Mucosa of rectum (tissue), 2 donors: ENCODE measurements at regions not wholly inside any gene's neighbourhood (a gene's known extent, or its start where the extent isn't known, plus 50 kb on each side); places are given as distances from the start of the nearest gene placed in this dataset.

Source experiments
- H3K27ac ChIP-seq, 2 donors: one replicate each; pipeline ENCODE4 v1.7.0; 2013; ENCODE audit warnings: inconsistent platforms in 2 of 2, low read depth in 2 of 2, low read length in 2 of 2
- H3K27me3 ChIP-seq, 2 donors: one replicate each; pipeline ENCODE4 v1.7.0; 2013; ENCODE audit warnings: low read length in 2 of 2; ENCODE audit not compliant: control insufficient read depth in 2 of 2, insufficient read depth in 2 of 2
- H3K36me3 ChIP-seq, 2 donors: one replicate each; pipeline ENCODE4 v1.7.0; 2013; ENCODE audit warnings: low read length in 2 of 2; ENCODE audit not compliant: control insufficient read depth in 2 of 2, insufficient read depth in 2 of 2
- H3K4me1 ChIP-seq, 2 donors: one replicate each; pipeline ENCODE4 v1.7.0; 2013; ENCODE audit warnings: low read length in 2 of 2, mild to moderate bottlenecking in 1 of 2; ENCODE audit not compliant: control insufficient read depth in 2 of 2, insufficient read depth in 2 of 2
- H3K4me3 ChIP-seq, 2 donors: one replicate each; pipeline ENCODE4 v1.7.0; 2013; ENCODE audit warnings: low read length in 2 of 2
- H3K9ac ChIP-seq, 2 donors: one replicate each; pipeline ENCODE4 v1.7.0; 2013; ENCODE audit warnings: low read length in 2 of 2, low read depth in 1 of 2, mild to moderate bottlenecking in 1 of 2
- H3K9me3 ChIP-seq, 2 donors: one replicate each; pipeline ENCODE4 v1.7.0; 2013; ENCODE audit warnings: low read length in 2 of 2; ENCODE audit not compliant: control insufficient read depth in 2 of 2
- donor health status: healthy.
- donor health status: Normal muscosa, but diverticular disease.

DNA sequence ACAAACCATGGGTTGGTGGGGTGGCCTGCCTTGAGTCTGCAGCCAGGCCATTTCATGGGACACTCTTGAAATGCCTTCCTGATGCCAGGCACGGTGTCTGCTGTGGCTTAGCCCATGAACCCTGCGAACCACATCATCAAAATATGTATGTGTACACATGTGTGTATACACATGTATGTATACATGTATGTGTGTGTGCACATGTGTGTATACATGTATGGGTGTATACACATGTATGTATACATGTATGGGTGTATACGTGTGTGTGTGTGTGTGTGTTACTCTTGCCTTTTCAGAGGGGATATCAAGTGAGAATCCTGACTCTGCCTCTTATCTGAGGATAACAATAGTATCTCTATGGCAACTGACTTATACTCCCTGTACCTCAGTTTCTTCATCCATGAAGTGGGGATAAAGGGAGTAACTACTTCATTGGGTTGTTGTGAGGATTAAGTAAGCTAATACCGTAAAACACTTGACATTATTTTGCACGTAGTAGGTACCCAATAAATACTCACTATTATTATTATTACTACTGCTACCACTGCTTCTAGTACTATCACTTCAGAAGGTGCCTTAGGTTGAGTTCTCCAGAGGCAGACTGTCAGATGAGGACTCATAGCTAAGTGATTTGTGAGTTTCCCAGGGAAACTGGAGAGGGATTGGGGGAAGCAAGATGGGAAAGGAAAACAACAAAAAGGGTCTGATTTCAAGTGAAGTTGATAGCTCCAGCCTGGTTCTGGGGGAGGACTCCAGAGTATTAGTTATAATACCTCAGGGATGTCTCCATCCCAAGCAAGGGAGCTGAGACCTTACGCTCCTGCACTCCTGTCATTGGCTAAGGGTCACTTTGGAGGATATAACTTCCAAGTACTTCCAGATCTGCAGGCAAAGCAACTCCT, 110.5 kb downstream of the VEGFA start:
- H3K36me3 ChIP-seq = no peaks in the 10 kb centered on the region
- no peak overlapping the region for H3K4me3 ChIP-seq
- no peak overlapping the region for H3K9ac ChIP-seq
- H3K9me3 ChIP-seq = no peaks in the 10 kb centered on the region
- H3K4me1 ChIP-seq = no peaks in the 10 kb centered on the region
- no peak overlapping the region for H3K27ac ChIP-seq
- H3K27me3 ChIP-seq = no peaks in the 10 kb centered on the region

DNA sequence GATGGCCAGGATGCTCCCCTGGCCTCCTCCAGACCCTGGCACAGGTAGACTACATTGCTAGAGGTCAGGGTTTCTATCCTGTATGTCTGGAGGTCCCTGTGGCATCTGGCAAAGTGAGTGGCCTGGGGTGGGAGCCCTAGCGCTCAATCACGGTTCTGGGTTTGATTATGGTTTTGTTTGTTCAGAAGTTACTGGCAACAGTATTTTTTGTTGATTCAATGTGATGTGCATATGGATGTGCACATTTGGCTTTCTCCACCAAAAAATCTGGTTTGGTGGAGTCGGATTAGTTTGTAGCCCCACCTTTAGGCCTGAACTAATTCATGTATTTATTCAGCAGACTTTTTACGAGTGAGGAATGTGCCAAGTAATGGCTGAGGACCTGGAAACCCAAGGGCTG, 109.7 kb downstream of the VEGFA start:
- Histone ChIP-seq H3K27ac (no peak overlapping the region), H3K9ac (no peak overlapping the region), H3K36me3 (no peaks in the 10 kb centered on the region), H3K4me1 (peaks cover 0 to 2% of the 10 kb centered on the region in 2 donors), H3K4me3 (no peak overlapping the region), H3K9me3 (no peaks in the 10 kb centered on the region), H3K27me3 (no peaks in the 10 kb centered on the region)

DNA sequence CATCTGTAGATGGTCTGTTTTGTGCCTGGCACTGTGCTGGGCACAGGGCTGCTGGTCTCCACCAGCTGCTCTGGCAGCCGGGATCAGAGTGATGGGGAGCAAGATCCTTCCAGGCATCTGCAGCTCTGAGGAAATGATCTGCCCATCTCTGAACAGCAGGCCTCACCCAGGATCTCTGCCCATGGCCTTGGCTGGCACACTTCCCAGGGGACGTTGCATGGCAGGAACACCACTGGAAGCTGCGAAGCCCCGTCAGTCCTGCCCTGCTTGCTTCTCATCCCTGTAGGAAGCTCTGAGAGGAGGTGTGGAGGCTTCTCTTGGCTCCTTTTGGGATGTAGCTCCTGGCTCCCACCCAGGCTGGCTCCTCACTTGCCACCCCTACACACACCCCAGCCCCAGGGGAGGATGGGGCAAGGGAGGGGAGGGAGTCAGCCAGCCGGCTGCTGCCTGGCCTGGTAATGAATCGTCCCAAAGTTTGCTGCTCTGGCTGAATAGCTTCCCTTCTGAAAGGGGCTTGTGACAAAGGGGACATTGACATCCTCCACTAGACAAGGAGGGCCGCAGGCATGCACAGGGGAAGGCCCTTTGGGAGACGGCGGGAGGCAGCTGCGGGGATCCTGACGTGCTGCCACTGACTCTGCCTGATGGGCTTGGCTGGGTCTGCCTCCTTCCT, 108.9 kb downstream of the VEGFA start:
- no peaks in the 10 kb centered on the region for H3K27me3 ChIP-seq
- H3K4me3 ChIP-seq = no peak overlapping the region
- no peak overlapping the region for H3K9ac ChIP-seq

DNA sequence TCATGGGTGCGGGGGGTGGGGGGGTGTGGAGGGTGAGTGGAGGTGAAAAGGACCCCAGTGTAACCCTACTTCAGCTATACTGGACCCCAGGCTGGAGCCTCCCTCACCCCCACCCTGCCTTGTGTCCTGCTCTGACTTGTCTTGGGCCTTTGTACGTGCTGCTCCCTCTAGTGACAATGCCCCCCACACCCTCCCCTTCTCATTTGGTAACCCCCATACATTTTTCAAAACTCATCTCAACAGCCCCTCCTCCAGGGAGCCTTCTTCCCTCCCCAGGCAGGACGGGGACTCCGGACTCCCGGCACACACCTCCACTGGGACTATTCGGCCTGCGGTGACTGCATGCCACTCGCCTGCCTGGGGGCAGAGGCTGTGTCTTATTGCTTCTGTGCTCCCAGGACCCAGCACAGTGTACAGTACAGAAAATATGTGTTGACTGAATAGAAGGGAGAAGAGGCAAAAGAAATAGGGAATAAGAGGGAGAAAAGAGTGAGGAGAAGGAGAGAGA, 108.2 kb downstream of the VEGFA start:
- Histone ChIP-seq H3K4me3 (no peak overlapping the region), H3K9ac (no peak overlapping the region), H3K27me3 (no peaks in the 10 kb centered on the region), H3K27ac (no peak overlapping the region), H3K4me1 (peaks cover 4 to 10% of the 10 kb centered on the region in 2 donors), H3K36me3 (no peaks in the 10 kb centered on the region), H3K9me3 (no peaks in the 10 kb centered on the region)

More for the DNA sequence above, 108.9 kb downstream of the VEGFA start:
- Histone ChIP-seq H3K36me3 (no peaks in the 10 kb centered on the region), H3K4me1 (peaks cover 4 to 10% of the 10 kb centered on the region in 2 donors), H3K27ac (no peak overlapping the region), H3K9me3 (no peaks in the 10 kb centered on the region)

DNA sequence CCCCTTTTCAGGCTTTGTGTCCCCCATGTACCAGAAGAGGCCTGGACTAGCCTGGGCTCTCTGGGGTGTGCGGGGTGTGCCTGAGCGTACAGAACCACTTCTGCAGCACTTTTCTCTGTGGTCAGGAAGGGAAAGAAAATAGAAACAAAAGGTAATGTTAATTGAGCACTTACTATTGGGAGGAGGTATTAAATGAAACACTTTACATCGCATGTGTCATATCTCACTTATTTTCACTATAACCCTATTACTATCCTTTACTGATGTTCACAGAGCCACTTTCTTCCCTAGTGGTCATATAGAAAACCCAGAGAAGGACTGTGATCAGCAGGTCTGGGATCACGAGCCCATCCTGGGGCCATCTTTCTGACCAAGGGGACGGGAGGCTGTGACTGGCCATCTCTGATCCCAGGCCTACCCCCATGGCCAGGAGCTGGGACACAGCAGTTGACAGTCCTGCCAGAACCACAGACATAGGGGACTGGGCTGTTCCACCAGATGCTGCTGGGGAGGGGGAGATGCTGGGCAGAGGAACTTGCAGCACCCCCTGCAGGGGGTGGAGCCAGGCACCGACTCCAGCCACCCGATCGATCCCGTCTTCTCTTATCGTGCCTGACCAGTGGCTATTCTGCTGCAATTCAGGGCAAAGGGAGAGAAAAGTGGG, 107.6 kb downstream of the VEGFA start:
- H3K9ac ChIP-seq = no peak overlapping the region
- H3K27ac ChIP-seq = no peak overlapping the region
- H3K4me3 ChIP-seq = no peak overlapping the region
- H3K36me3 ChIP-seq = no peaks in the 10 kb centered on the region
- H3K9me3 ChIP-seq = no peaks in the 10 kb centered on the region
- no peaks in the 10 kb centered on the region for H3K27me3 ChIP-seq
- H3K4me1 ChIP-seq = peaks cover 4 to 10% of the 10 kb centered on the region in 2 donors

DNA sequence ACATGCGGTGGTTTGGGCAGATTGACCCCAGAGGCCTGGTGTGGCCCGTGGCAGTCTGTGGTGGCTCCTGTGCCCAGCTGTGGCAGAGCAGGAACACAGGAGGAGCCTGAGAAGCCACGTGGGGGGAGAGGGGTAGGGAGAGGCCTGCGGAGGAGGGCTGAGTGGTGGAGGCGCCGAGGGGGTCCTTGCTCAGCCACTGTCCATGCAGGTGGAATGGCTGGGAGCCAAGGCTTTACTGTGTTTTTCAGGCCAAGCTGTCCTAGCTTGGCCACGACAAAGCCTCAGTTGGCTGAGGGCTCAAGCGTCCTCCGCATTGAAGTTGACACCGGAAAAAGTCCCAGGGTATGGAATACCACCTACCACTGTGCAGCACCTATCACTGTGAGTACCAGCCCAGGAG, 107.0 kb downstream of the VEGFA start:
- Histone ChIP-seq H3K27me3 (no peaks in the 10 kb centered on the region), H3K27ac (no peak overlapping the region), H3K36me3 (no peaks in the 10 kb centered on the region), H3K4me3 (no peak overlapping the region), H3K4me1 (peaks cover 4 to 10% of the 10 kb centered on the region in 2 donors), H3K9ac (no peak overlapping the region), H3K9me3 (no peaks in the 10 kb centered on the region)

DNA sequence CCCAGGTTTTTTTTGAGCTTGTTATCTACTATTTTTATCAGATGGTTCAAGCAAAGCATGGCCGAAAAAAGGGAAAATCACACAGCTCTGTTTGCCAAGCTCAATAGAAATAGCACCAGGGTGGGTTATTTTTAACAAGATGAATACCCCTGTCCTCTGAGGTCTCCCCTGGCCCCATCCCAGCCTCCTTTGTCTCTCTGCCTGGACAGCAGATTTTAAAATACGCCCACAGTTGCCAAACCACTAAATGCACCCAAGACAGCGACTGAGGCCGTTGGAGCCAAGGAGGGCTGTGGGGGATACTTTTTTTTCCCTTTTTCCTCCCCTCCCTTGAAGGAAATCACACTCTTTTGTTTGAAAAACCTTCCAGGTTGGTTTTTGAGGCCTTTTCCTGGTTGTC, 106.6 kb downstream of the VEGFA start:
- Histone ChIP-seq H3K4me3 (no peak overlapping the region), H3K9ac (no peak overlapping the region), H3K27ac (no peak overlapping the region), H3K4me1 (peaks cover 4 to 10% of the 10 kb centered on the region in 2 donors), H3K36me3 (no peaks in the 10 kb centered on the region), H3K9me3 (no peaks in the 10 kb centered on the region), H3K27me3 (no peaks in the 10 kb centered on the region)

DNA sequence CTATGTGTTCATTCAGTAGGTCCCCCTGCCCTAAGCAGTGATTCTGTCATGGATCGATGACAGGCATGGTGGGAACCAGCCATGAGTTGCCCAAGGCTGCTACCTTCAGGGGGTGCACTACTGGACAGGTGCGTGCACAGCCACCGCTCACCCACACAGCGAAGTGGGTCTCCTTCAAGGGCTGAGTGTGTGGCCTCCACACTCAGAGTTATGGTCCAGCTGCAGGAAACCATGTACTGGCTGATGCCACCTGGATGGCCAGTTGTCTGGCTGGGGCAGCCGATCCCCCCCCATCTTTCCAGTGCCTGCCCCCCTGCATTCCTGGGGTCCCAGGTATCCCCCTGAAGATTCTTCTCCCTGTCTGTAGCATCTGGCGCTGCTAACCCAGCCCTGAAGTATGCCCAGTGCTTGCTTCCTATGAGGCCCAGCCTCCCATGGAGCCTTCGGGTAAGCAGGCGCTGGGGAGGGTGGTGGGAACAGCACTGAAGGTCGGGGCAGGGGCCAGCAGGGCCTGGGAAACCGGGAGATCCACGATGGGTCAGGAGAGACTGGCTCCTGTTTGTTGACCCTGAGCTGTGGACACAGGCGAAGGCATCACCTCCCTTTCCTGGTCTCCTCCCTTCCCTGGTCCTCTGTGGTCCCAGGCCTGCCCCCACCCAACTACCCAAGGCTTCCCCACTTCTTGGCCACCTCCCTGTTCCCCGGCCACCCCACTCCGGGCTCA, 106.0 kb downstream of the VEGFA start:
- no peak overlapping the region for H3K27ac ChIP-seq
- no peak overlapping the region for H3K4me3 ChIP-seq
- no peaks in the 10 kb centered on the region for H3K27me3 ChIP-seq
- peaks cover 4 to 10% of the 10 kb centered on the region in 2 donors for H3K4me1 ChIP-seq
- H3K36me3 ChIP-seq = no peaks in the 10 kb centered on the region
- H3K9ac ChIP-seq = no peak overlapping the region
- H3K9me3 ChIP-seq = no peaks in the 10 kb centered on the region

DNA sequence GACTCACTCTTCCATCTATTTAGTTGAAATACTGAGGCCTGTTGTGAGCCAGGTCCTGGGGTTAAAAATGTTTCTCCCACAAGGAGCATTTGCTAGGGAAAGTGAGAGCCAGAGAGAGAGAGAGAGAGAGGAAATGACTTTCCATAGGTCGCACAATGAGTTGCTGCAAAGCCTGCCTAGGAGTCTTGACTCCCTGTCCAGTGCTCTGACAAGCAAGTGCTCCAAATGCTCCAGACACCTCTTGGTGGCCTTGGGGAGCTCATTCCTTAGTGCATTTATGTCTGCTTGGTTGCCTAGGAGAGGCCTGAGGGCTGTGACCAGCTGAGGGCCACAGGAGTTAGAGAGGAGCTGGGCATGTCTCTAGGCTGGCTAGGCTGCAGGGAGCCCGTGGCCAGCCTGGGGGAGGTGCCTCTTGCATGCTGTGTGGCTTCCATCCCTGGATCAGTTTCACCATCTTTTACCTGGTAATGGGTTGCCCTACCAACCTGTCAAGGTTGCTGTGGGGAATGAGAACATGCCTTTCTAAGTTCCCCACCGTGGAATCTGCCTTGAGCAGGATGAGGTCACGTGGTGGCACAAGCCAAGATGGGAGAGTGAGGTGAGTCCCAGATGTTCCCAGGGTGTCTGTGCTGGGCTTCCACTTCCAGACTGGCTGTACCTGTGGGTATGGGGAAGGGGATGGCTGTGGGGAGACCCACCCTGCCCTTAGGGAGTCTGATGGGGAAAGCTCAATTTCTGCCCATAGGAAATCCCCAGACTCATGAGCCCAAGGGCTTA, 105.0 kb downstream of the VEGFA start:
- Histone ChIP-seq H3K9ac (no peak overlapping the region), H3K27ac (no peak overlapping the region), H3K9me3 (no peaks in the 10 kb centered on the region)

More for the DNA sequence above, 105.0 kb downstream of the VEGFA start:
- no peaks in the 10 kb centered on the region for H3K27me3 ChIP-seq
- H3K36me3 ChIP-seq = no peaks in the 10 kb centered on the region
- H3K4me3 ChIP-seq = no peak overlapping the region
- peaks cover 4 to 10% of the 10 kb centered on the region in 2 donors for H3K4me1 ChIP-seq
